ENCODE measurements at regions not wholly inside any gene's neighbourhood (a gene's known extent, or its start where the extent isn't known, plus 50 kb on each side); places are given as distances from the start of the nearest gene placed in this dataset.
"Not testable (repeated sequence)": the region's sequence is repeated elsewhere in the genome, so short reads cannot be mapped to it uniquely, and the experiment has no call there.

- DNase-seq, result no peak
Measured at GRCh38 chr6:150456466-150456865, 87.7 kb downstream of the IYD start.

- no peak for DNase-seq
Measured at GRCh38 chr6:150456902-150457643, 88.3 kb downstream of the IYD start.

GRCh38 chr6:150458579-150458978 lies 89.8 kb downstream of the IYD start:
- no peak for DNase-seq

GRCh38 chr6:150463852-150464251 lies 95.0 kb downstream of the IYD start:
- no peak for DNase-seq

- DNase-seq, result no peak
Measured at GRCh38 chr6:150464966-150465365, 96.2 kb downstream of the IYD start.

- no peak for DNase-seq
Measured at GRCh38 chr6:150465610-150466009, 96.8 kb downstream of the IYD start.

- DNase-seq, result no peak
Measured at GRCh38 chr6:150466196-150466595, 97.4 kb downstream of the IYD start.

GRCh38 chr6:150470131-150470530 lies 101.3 kb downstream of the IYD start:
- no peak for DNase-seq

- no peak for DNase-seq
Measured at GRCh38 chr6:150470960-150471665, 102.3 kb downstream of the IYD start.

GRCh38 chr6:150478656-150479545 lies 110.1 kb downstream of the IYD start:
- no peak for DNase-seq

- DNase-seq, result no peak
Measured at GRCh38 chr6:150482883-150483409, 114.1 kb downstream of the IYD start.

GRCh38 chr6:150485161-150485958 lies 114.3 kb upstream of the PLEKHG1 start:
- DNase-seq, result no peak

GRCh38 chr6:150486048-150486447 lies 113.6 kb upstream of the PLEKHG1 start:
- DNase-seq, result no peak

GRCh38 chr6:150490586-150490985 lies 109.1 kb upstream of the PLEKHG1 start:
- no peak for DNase-seq

- no peak for DNase-seq
Measured at GRCh38 chr6:150491131-150491810, 108.4 kb upstream of the PLEKHG1 start.

GRCh38 chr6:150491811-150492172 lies 107.9 kb upstream of the PLEKHG1 start:
- no peak for DNase-seq

GRCh38 chr6:150492507-150492906 lies 107.2 kb upstream of the PLEKHG1 start:
- DNase-seq, result no peak

- no peak for DNase-seq
Measured at GRCh38 chr6:150492941-150493340, 106.7 kb upstream of the PLEKHG1 start.

- DNase-seq, result not testable (repeated sequence)
Measured at GRCh38 chr6:150493552-150493951, 106.1 kb upstream of the PLEKHG1 start.

GRCh38 chr6:150494241-150494640 lies 105.4 kb upstream of the PLEKHG1 start:
- no peak for DNase-seq

- DNase-seq, result no peak
Measured at GRCh38 chr6:150495126-150495525, 104.6 kb upstream of the PLEKHG1 start.

GRCh38 chr6:150496629-150497028 lies 103.1 kb upstream of the PLEKHG1 start:
- no peak for DNase-seq
